HEK293 (cell line): ENCODE measurements at regions not wholly inside any gene's neighbourhood (a gene's known extent, or its start where the extent isn't known, plus 50 kb on each side); places are given as distances from the start of the nearest gene placed in this dataset.

ENCODE experiments used
- HIC1 ChIP-seq: fragments of 450-650 bp; formaldehyde crosslinking; IDR thresholded peaks from 2 replicates; pipeline ENCODE4 v1.5.1; 2016; ENCODE audit warnings: missing biosample characterization, missing genetic modification characterization
- TCF7L2 ChIP-seq: IDR thresholded peaks from 2 replicates; pipeline ENCODE4 v1.6.1; 2011; ENCODE audit warnings: low read depth, mild to moderate bottlenecking, inconsistent platforms, low read length, moderate library complexity, borderline replicate concordance

GRCh38 chr9:16046713-16047112 lies 493.9 kb downstream of the CCDC171 start:
- no peak for TF ChIP-seq HIC1 (tag by site-specific recombination)
- no peak for TF ChIP-seq TCF7L2
